H1 (cell line): ENCODE measurements at regions not wholly inside any gene's neighbourhood (a gene's known extent, or its start where the extent isn't known, plus 50 kb on each side); places are given as distances from the start of the nearest gene placed in this dataset.

Experiments used
- CEBPB ChIP-seq: IDR thresholded peaks from 2 replicates; pipeline ENCODE4 v1.6.1; 2012; ENCODE audit warnings: low read depth, low read length
- NRF1 ChIP-seq: IDR thresholded peaks from 2 replicates; pipeline ENCODE4 v1.6.1; 2011; ENCODE audit warnings: mild to moderate bottlenecking, low read depth, low read length, improper control_type of control experiment
- SRF ChIP-seq: IDR thresholded peaks from 2 replicates; pipeline ENCODE4 v1.6.1; 2011; ENCODE audit warnings: mild to moderate bottlenecking, low read depth, low read length, moderate library complexity

GRCh38 chr3:144128108-144128892 is 156.7 kb downstream of the DIPK2A start (continued):
- TF ChIP-seq CEBPB (no peak), NRF1 (no peak), SRF (no peak)
